Kidney glomerular epithelial cell (primary cell): ENCODE measurements at regions not wholly inside any gene's neighbourhood (a gene's known extent, or its start where the extent isn't known, plus 50 kb on each side); places are given as distances from the start of the nearest gene placed in this dataset.
"Not testable (repeated sequence)": the region's sequence is repeated elsewhere in the genome, so short reads cannot be mapped to it uniquely, and the experiment has no call there.

Source experiments
- DNase-seq: peaks from one replicate; lab custom pipeline; 2025; lab: John Stamatoyannopoulos, UW

GRCh38 chr13:60689571-60689970, 292.6 kb downstream of the TDRD3 start:
- DNase-seq = no peak

GRCh38 chr13:60689076-60689475, 292.1 kb downstream of the TDRD3 start:
- no peak for DNase-seq

GRCh38 chr13:60679928-60680694, 283.1 kb downstream of the TDRD3 start:
- no peak for DNase-seq

GRCh38 chr13:60679131-60679530, 282.1 kb downstream of the TDRD3 start:
- DNase-seq = no peak

- no peak for DNase-seq
Measured at GRCh38 chr13:60671386-60671785, 274.4 kb downstream of the TDRD3 start.

- no peak for DNase-seq
Measured at GRCh38 chr13:60663788-60664187, 266.8 kb downstream of the TDRD3 start.

GRCh38 chr13:60662595-60662994, 265.6 kb downstream of the TDRD3 start:
- no peak for DNase-seq

GRCh38 chr13:60661521-60661920, 264.5 kb downstream of the TDRD3 start:
- no peak for DNase-seq

- not testable (repeated sequence) for DNase-seq
Measured at GRCh38 chr13:60657586-60657985, 260.6 kb downstream of the TDRD3 start.

- DNase-seq = no peak
Measured at GRCh38 chr13:60655256-60655655, 258.2 kb downstream of the TDRD3 start.

- DNase-seq = peak; percentile 43
Measured at GRCh38 chr13:60654415-60654814, 257.4 kb downstream of the TDRD3 start.

GRCh38 chr13:60647547-60647946, 250.5 kb downstream of the TDRD3 start:
- no peak for DNase-seq

GRCh38 chr13:60646620-60647019, 249.6 kb downstream of the TDRD3 start:
- DNase-seq = peak; percentile 4

- DNase-seq = peak; percentile 84
Measured at GRCh38 chr13:60645676-60646075, 248.7 kb downstream of the TDRD3 start.

GRCh38 chr13:60642552-60642951, 245.5 kb downstream of the TDRD3 start:
- DNase-seq = peak; percentile 66

- DNase-seq = no peak
Measured at GRCh38 chr13:60629158-60629557, 232.1 kb downstream of the TDRD3 start.

- DNase-seq = peak; percentile 37
Measured at GRCh38 chr13:60627071-60627686, 230.2 kb downstream of the TDRD3 start.
